ENCODE measurements at regions not wholly inside any gene's neighbourhood (a gene's known extent, or its start where the extent isn't known, plus 50 kb on each side); places are given as distances from the start of the nearest gene placed in this dataset.

- Histone ChIP-seq H3K4me2 (ENCODE audit: insufficient read depth, low read length) (no peak overlapping the region), H3K27ac (ENCODE audit: insufficient read depth, low read depth, low read length) (no peak overlapping the region), H3K4me1 (ENCODE audit: control insufficient read depth, extremely low read depth, insufficient read depth, low read length) (no peaks in the 10 kb centered on the region), H3K27me3 (ENCODE audit: control insufficient read depth in 2 of 2, insufficient read depth in 2 of 2, low read length in 2 of 2) (no peaks in the 10 kb centered on the region), H3K9me1 (replicated peaks; ENCODE audit: control insufficient read depth, extremely low read depth, insufficient read depth, low read length) (no peaks in the 10 kb centered on the region), H3K4me3 (replicated peaks in 1 of 3; ENCODE audit: insufficient read depth in 1 of 3, low read depth in 1 of 3, low read length in 3 of 3) (no peak overlapping the region), H3K36me3 (ENCODE audit: control insufficient read depth in 2 of 2, extremely low read depth in 1 of 2, insufficient read depth in 2 of 2, low read length in 2 of 2) (no peaks in the 10 kb centered on the region), H3K9ac (replicated peaks; ENCODE audit: extremely low read depth, insufficient read depth, low read length) (no peak overlapping the region), H4K20me1 (replicated peaks; ENCODE audit: control insufficient read depth, extremely low read depth, insufficient read depth, low read length) (no peaks in the 10 kb centered on the region), H2AFZ (ENCODE audit: low read depth, low read length) (no peak overlapping the region), H3K9me3 (replicated peaks; ENCODE audit: control insufficient read depth, insufficient read depth, low read length) (no peaks in the 10 kb centered on the region), H3K79me2 (ENCODE audit: control insufficient read depth, insufficient read depth, low read length) (no peaks in the 10 kb centered on the region)
- ChIA-PET POLR2A (no interaction called here), CTCF (interaction anchor here (0.6 kb wide), 1 partner anchor 161 kb away, joined by 3 read pairs; no protein-coding TSS in a partner anchor)
- TF ChIP-seq JUN (IDR thresholded peaks at IDR 0.05; ENCODE audit: borderline replicate concordance, insufficient read depth, insufficient read length, low read depth) (no peak), CTCF (IDR thresholded peaks at IDR 0.05; ENCODE audit: extremely low read depth in 1 of 2, insufficient read depth in 1 of 2, low read depth in 1 of 2, low read length in 2 of 2) (no peak), GATA2 (IDR thresholded peaks at IDR 0.05; ENCODE audit: insufficient read depth, insufficient read length, low read depth, low read length) (no peak), MAX (IDR thresholded peaks at IDR 0.05; ENCODE audit: insufficient read depth, insufficient read length) (no peak), POLR2AphosphoS5 (IDR thresholded peaks at IDR 0.05; ENCODE audit: insufficient read depth, low read depth, low read length) (no peak), MYC (IDR thresholded peaks at IDR 0.05; ENCODE audit: low read depth, low read length) (no peak), POLR2A (IDR thresholded peaks at IDR 0.05; ENCODE audit: low read depth, low read length) (no peak), EZH2 (IDR thresholded peaks at IDR 0.05; ENCODE audit: borderline replicate concordance, low read depth, low read length, severe bottlenecking) (no peak), FOS (IDR thresholded peaks at IDR 0.05; ENCODE audit: borderline replicate concordance, insufficient read depth, low read length) (no peak)
- DNase-seq (ENCODE audit: low read depth, low spot score) (no peak), FAIRE-seq (no peak)
- dilution Hi-C loops (cut with MboI; ENCODE audit: extremely low pct_ligation_motif_present, low sequenced_read_pairs) = no loop called here
- no TSS peak for BruUV-seq (replicated peaks)
- intact Hi-C loops (cut with micrococcal nuclease) = no loop called here
Measured at GRCh38 chr6:130537447-130537846, 171.6 kb downstream of the TMEM200A start.

Measured in endothelial cell of umbilical vein (primary cell).